ENCODE measurements at regions not wholly inside any gene's neighbourhood (a gene's known extent, or its start where the extent isn't known, plus 50 kb on each side); places are given as distances from the start of the nearest gene placed in this dataset.

GRCh38 chr14:28570391-28570790 is 196.2 kb upstream of the FOXG1 start:
- no peak for TF ChIP-seq CTCF (conservative IDR thresholded peaks at IDR 0.05; ENCODE audit: low read length)
- DNase-seq (ENCODE audit: low read depth), result no peak
- no peak overlapping the region for H3K4me3 ChIP-seq (ENCODE audit: low read length)

- H3K4me3 ChIP-seq (ENCODE audit: low read length), result no peak overlapping the region
- TF ChIP-seq CTCF (conservative IDR thresholded peaks at IDR 0.05; ENCODE audit: low read length), result no peak
- no peak for DNase-seq (ENCODE audit: low read depth)
These were observed 195.0 kb upstream of the FOXG1 start for GRCh38 chr14:28571636-28572035.

- no peak for DNase-seq (ENCODE audit: low read depth)
- TF ChIP-seq CTCF (conservative IDR thresholded peaks at IDR 0.05; ENCODE audit: low read length), result no peak
These were observed 190.1 kb upstream of the FOXG1 start for GRCh38 chr14:28576523-28576922.

GRCh38 chr14:28577187-28577586 is 189.4 kb upstream of the FOXG1 start:
- no peak for TF ChIP-seq CTCF (conservative IDR thresholded peaks at IDR 0.05; ENCODE audit: low read length)
- no peak for DNase-seq (ENCODE audit: low read depth)
- no peak overlapping the region for H3K4me3 ChIP-seq (ENCODE audit: low read length)

More at GRCh38 chr14:28576523-28576922, 190.1 kb upstream of the FOXG1 start:
- H3K4me3 ChIP-seq (ENCODE audit: low read length), result no peak overlapping the region

GRCh38 chr14:28577711-28578131 is 188.9 kb upstream of the FOXG1 start:
- DNase-seq (ENCODE audit: low read depth), result no peak
- TF ChIP-seq CTCF (conservative IDR thresholded peaks at IDR 0.05; ENCODE audit: low read length), result no peak
- H3K4me3 ChIP-seq (ENCODE audit: low read length), result no peak overlapping the region

GRCh38 chr14:28584951-28585350 is 181.6 kb upstream of the FOXG1 start:
- DNase-seq (ENCODE audit: low read depth), result no peak
- H3K4me3 ChIP-seq (ENCODE audit: low read length), result no peak overlapping the region
- TF ChIP-seq CTCF (conservative IDR thresholded peaks at IDR 0.05; ENCODE audit: low read length), result no peak

GRCh38 chr14:28589792-28590191 is 176.8 kb upstream of the FOXG1 start:
- no peak for DNase-seq (ENCODE audit: low read depth)
- no peak overlapping the region for H3K4me3 ChIP-seq (ENCODE audit: low read length)
- no peak for TF ChIP-seq CTCF (conservative IDR thresholded peaks at IDR 0.05; ENCODE audit: low read length)

All from AG10803 (cell line).